ENCODE measurements at regions not wholly inside any gene's neighbourhood (a gene's known extent, or its start where the extent isn't known, plus 50 kb on each side); places are given as distances from the start of the nearest gene placed in this dataset.

DNA sequence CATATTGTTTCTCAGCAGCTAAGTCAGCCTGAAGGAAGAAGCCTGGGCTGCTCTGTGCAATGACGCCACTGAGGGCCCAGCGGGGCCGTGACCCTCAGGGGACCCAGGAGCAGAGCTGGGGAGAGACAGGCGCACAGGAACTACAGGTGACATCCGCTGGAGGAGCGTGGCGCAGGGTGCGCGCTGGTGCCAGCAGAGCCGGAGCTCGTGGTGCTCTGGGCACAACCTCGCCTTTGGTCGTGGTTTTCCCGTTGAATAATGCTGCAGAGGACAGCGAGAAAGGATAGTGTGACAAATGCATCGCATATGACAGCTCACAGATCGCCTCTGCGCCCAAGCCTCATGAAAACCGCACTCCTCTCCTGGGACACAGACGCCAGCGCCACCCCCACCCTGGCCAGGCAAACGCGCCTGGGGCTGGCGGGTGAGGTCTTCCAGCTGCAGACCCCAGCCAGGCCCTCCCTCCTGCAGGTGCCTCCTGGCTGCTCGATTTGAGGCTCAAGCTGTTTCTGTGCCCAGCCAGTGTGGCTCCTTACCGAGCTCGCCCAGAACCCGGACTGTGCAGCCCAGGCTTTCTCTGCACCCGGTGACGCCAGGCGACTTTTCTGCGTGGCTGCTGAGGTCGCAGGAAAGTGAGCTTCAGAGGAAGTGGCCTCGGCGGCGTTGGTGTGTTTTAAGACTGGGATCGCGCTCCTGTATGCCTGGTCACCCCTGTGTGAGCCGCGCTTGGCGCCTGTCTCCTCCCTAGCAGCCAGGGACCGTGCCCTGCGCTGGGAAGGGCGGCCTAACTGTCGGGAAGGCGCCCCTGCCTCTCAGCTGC lies 583.1 kb upstream of the HS6ST1 start:
- no peak for DNase-seq (ENCODE audit: low read depth)

DNA sequence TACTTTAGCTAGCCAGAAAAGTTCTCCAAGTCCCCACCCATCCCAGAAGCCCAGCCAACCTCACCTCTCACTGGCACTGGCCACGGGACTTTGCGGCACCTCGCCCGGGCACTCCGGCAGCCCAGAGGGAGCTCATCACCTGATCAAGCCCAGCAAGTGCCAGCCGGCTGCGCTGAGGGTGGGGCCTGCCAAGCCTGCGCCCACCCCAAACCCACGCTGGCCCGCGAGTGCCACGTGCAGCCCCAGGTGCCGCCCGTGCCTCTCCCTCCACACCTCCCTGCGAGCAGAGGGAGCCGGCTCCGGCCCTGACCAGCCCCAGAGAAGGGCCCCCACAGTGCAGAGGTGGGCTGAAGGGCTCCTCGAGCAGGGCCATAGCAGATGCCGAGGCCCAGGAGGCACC lies 585.0 kb upstream of the HS6ST1 start:
- no peak for DNase-seq (ENCODE audit: low read depth)

DNA sequence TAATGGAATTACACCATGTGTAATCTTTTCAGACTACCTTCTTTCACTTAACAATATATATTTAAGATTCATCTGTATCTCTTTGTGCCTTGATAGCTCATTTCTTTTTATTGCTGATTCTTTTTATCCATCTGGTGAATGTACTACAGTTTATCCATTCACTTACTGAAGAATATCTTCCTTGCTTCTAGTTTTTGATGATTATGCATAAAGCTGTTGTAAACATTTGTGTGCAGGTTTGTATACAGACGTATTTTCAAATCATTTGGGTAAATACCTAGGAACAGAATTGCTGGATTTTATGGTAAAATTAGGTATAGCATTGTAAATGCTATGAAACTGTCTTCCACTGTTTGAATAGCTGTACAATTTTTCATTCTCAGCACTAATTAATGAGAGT lies 592.6 kb upstream of the HS6ST1 start:
- no peak for DNase-seq (ENCODE audit: low read depth)

DNA sequence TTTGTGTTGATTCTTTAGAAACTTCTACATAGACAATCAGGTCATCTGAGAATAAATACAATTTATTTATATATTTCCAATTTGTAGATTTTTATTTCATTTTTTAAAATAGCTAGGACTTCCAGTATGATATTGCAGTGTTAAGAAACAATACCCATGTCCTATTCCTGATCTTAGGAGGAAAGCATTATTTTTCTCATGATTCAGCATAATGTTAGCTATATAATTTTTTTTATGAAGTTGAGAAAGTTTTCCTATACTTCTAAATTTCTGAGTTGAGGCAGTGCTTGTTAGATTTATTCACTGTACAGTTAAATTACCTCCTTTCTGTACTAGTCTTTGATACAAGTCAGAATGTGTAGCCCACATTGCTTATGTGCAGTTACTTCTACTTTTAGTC lies 595.7 kb upstream of the HS6ST1 start:
- DNase-seq (ENCODE audit: low read depth) = no peak

DNA sequence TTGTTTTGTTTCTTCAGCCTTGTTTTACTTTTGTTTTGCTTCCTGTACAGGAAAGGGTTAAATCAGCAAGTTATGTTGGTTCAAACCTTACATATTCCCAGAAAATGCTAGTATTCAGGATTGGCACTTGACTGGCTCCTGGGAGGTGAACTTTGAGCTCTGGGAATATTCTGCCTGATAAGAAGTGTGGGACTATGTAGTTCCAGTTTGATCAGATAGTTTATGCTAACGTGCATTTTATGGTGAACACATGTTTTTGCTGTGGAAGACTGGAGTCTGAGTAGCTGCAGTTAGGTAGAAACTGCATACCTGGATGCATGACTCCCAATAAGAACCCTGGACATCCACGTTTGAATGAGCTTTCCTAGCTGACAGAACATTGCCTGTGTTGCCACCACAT lies 603.1 kb upstream of the HS6ST1 start:
- no peak for DNase-seq (ENCODE audit: low read depth)

DNA sequence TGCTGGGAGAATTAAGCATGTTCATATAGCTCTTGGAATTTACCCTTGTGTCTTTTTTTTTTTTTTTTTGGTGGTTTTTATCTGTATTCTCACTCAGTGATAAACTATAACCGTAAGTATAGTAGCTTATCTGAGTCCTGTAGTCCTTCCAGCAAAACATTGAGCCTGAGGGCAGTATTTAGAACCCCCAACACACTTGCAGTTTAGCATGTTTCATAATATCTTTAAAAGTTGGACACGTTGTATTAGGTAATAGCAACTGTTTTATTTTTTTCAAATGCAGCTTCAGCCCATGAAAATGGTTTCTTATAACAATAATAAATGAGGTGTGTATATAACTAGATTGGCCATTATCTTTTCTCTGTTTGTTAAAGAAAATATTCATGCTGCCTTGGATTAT lies 603.5 kb upstream of the HS6ST1 start:
- no peak for DNase-seq (ENCODE audit: low read depth)

DNA sequence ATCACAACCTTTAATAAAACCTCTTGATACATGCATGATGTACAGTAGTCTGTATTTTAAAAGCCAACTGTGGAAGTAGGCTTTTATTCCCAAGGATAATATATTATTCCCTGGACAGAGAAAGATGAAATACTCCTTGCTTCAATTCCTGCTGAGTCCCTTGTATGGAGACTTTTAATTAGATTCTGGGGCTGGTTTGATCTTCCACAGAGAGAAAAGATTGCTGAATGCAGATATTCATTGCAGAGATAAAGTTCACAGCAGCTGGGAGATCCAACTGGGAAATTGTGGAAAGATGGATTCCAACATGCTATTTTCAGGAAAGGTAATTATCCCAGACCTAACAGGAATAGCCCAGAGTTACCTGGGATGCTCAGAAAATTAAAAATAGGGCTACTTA lies 607.0 kb upstream of the HS6ST1 start:
- no peak for DNase-seq (ENCODE audit: low read depth)

DNA sequence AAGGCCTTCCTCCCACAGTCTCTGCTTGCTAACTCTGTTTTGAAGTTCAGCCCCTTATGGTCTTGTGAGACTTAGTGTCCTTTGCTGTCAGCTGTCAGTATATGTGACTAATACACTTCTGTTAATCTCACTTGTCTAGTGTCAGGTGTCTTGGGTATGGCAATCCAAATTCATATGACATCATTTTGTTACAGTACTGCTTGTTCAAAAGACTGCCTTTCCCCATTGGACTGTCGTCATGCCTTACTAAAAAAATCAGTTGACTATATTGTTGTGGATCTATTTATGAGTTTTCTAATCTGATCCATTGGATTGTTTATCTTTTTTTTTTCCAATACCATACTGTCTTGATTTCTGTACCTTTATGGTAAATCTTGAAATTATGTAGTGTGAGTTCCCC lies 611.4 kb upstream of the HS6ST1 start:
- DNase-seq (ENCODE audit: low read depth) = no peak

DNA sequence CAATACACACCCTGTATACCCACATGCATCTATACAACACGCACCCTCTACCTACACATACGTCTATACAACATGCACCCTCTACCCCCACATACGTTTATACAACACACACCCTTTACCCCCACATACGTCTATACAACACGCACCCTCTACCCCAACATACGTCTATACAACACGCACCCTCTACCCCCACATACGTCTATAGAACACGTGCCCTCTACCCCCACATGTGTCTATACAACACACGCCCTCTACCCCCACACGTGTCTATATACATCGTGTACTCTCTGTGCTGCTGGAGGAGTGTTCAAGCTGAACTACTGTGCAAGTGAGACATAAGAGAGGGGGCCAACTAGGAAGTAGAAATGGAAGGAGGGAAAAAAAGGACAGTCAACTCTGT lies 621.7 kb upstream of the HS6ST1 start:
- no peak for DNase-seq (ENCODE audit: low read depth)

DNA sequence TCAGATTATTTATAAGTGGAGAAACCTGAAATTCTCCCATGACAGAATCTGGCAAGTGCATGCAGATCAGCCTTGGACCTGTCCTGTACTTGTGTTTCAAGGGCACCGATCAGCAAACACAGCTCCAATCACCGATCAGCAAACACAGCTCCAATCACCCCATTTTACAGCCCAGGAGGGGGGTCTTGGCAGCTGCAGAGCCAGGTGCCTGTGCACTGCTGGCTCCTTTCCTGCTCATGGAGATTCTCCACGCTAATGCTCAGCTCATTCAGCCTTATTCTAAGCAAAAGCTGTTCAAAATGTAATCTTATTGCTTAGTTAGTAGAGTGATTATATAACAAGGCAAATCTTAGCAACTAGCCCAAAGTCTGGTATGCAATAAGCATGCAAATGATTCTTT lies 623.1 kb upstream of the HS6ST1 start:
- DNase-seq (ENCODE audit: low read depth) = no peak

DNA sequence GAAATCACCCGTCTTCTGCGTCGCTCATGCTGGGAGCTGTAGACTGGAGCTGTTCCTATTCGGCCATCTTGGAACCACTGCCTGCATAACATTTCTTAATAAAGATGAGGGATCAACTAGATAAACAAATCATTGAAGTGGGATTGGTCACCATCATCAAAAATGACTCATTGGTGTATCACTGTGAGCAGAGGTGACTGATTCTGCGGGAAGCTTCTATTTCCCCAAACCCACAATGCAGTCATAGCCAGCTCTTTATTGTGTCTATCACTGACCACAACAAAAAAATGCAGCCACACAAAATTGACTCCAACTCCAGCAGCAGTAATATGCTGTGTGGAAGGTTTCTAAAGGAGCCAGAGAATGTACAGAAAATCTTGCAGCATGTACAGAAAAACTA lies 630.7 kb upstream of the HS6ST1 start:
- DNase-seq (ENCODE audit: low read depth) = no peak

DNA sequence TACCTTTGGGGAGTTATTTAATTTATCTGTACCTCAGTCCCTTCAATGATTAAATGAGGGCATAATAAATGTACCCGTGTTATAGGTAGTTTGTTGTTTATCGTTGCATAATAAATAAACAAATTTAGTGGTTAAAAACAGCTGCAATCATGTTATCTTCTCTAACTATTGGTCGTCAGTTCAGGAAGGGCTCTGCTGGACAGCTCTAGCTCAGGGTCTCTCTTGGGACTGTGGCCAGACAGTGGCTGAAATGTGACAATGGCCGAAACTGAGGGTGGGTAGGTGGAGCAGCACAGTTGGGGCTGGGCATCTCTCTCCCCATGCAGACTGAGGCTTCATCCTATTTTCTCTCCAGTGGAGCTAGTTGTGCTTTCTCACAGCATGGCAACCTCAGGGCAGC lies 632.1 kb upstream of the HS6ST1 start:
- DNase-seq (ENCODE audit: low read depth) = no peak

DNA sequence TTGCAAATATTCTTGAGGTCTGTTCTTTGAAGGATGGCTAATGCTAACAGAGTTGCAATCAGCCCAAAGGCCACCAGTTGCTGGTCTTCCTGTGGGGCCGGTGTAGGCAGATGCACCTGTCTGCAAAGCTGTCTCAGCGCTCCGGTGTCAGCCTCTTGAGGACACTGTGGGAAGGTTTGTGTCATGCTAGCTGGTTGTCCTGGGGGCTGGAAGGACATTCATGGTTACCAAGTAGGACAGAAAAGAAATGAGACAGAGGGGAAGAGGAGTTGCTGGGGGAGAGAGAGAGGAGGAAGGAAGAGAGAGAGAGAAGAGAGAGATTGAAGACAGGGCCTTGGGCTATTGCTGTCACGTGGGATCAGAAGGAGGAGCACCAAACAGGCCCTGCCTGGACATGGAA lies 639.6 kb upstream of the HS6ST1 start:
- no peak for DNase-seq (ENCODE audit: low read depth)

DNA sequence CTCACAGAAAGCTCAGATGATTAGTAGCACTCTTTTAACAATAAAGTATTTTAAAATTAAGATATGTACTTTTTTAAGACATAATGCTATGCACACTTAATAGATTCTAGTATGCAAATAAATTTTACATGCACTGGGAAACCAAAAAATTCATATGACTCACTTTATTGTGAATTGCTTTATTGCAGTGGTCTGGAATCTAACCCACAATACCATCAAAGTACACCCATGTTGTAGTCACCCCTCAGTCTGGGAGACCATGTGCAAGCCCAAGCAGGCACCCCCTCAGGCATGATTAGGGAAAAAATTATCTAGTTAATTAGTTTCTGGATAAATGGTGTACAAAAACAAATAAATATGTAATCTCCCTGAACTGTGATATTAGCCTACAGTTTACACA lies 649.0 kb upstream of the HS6ST1 start:
- DNase-seq (ENCODE audit: low read depth) = no peak

DNA sequence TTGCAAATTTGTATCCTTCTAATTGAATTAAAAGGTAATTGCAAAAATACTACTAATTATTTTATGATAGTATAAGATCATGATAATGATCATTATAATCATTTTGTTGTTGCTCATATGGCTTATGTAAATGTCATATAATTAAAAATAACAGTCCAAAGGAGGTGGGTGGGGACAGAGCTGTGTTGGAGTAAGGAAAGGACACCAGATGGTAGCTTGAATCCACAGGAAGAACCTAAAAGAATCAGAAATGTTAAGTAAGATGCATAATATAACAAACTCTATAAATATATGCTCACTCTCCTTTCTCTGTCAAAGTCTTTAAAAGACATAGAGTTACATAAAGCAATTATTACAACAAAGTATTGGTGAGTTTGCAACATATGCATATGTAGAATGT lies 650.7 kb upstream of the HS6ST1 start:
- no peak for DNase-seq (ENCODE audit: low read depth)

DNA sequence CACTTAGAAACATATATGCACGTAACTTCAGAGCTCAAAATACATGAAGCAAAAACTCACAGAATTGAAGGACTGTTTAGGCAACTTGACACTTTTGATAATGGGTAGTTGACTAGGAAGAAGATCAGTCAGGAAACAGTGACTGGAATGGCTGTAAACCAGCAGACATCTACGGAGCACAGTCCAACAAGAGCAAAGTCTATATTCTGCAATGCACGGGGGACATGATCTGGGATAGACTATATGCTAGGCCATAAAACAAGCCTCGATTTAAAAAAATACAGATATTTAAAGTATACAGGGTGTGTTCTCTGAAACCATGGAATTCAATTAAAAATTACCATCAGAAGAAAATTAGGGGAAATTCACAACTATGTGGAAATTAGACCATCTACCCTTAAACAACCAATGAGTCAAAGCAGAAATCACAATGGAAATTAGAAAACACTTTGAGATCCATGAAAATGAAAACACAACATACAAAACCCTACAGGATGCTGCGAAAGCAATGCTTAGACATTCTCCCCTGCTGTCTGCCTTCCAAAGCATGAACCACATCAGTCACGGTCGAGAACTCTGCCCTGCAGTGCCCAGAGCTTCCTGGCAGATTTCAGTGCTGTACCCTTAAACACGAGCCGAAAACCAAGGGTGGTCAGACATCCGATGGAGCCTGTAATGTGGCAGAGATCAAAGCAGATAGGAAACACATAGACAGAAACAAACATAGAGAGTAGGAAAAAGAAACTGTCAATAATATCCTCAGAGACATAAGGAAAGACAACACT lies 651.9 kb upstream of the HS6ST1 start:
- DNase-seq (ENCODE audit: low read depth) = no peak

DNA sequence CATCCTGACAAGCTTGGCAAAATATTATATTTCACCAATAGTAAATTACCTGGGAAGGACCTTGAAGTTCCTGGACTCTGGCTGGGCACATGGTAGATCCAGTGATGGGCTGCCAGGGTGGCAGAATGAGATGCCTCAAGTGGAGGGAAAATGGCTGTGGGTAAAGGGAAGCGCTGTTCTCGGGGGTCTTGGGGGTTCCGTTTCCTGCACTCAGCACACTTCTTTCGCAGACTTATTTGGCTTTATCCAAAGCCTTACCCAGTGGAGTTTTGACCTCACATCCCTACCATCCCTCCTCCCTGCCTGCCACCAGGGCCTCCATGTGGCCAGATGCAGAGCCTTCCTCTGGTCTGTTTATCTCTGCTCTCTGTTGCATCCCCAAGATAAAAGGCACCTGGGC lies 654.9 kb upstream of the HS6ST1 start:
- no peak for DNase-seq (ENCODE audit: low read depth)

DNA sequence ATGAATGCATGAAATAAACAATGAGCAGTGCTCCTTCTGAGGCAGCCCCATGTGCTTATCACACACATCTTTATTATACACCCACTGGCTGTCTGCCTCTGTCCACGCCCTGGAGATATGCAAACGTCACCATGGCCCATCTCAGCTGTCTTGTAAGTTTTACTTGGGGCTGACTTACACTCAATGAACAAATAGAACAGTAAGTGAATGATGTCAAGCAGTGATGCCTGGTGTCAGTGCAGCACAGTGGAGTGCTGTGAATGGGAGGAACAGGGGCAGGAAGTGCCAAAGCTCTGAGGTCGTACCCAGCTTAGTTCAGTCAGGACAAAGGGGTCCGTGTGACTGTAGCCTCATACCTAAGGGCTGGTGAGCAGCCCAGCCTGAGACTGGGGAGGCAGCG lies 659.5 kb upstream of the HS6ST1 start:
- no peak for DNase-seq (ENCODE audit: low read depth)

DNA sequence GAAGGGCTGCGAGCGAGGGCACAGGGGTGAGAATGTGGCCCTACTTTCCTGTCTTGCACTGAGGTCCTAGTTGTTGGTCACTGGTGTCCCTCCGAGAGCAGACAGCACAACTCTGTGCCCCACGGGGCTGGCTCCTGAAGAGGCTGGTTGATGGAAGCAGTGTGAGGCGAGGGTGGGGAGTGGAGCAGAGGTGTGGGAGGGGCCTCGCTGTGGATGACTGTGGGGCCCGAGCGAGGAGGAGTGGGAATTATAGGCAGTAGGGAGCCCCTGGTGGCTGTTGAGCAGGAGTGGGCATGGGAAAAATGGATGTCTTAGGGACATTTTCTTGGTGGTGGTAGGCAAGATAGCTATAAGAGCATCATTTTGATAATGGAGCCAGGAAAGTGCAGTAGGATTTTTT lies 660.5 kb upstream of the HS6ST1 start:
- no peak for DNase-seq (ENCODE audit: low read depth)

DNA sequence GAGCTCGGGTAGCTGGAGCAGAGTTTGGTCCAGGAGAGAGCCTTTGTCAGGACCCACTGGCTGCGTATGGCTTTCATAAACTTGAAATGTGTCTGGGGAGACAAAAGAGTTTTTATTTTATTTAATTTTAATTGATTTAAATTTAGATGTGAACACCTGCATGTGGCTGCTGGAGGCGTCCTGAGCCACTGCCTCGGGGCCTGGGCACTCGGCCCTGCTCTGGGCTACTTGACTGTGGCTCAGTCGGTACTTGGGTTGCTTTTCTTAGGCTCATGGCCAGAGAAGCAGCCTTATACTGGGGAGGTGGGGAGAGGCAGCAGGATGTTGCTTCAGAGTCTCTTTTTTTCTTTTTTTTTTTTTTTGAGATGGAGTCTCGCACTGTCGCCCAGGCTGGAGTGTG lies 661.8 kb upstream of the HS6ST1 start:
- no peak for DNase-seq (ENCODE audit: low read depth)

DNA sequence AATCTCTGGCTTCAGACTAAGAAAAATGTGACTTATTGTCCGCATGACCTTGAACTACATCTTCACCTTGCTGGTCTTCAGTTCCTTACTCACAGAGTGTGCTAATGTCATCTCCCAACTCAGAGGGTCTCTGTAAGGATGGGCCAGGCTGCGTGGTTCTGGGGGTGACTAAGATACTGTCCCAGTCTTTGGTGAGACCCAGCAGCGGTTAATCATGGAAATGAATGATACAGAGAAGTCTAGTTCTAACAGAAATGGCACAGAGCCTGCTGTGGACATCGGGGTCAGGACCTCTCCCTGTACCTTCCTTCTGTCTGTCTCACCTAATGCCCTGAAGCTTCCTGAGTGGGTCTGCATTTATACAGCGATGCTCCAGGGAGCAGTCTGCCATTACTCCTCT lies 662.7 kb upstream of the HS6ST1 start:
- no peak for DNase-seq (ENCODE audit: low read depth)

DNA sequence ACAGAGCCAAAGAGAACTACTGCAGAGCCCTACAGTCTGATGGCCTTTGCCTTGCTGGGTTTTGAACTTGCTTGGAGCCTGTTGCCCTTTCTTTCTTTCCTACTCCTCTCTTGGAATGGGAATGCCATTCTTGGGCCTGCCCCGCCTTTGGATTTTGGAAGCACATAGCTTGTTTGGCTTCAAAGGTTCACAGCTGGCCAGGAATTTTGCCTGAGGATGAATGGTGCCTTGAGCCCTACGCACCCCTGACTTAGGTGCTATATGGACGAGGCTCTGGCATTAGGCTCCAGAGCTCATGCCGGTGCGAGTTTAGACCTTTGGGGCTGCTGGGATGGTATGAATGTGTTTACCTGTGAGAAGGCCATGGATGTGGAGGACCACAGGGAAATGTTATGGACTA lies 663.3 kb upstream of the HS6ST1 start:
- DNase-seq (ENCODE audit: low read depth) = no peak

DNA sequence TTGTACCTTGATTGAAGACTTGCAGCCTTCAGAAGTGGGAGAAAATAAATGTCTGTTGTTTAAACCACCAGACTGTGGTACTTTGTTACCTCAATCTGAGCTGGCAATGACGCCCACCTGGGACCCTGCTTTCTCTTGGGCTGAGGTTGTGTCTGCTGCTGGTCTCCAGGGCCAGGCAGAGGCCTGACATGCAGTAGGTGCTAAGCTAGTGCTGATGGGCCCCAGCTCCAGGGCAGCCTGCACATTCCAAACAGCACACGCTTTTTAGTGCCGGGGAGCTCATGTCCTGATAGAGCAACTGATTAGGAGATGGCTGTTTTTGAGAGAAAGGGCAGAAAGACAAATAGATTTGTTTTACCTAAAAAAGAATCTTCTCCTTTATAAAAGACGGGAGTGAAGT lies 664.0 kb upstream of the HS6ST1 start:
- no peak for DNase-seq (ENCODE audit: low read depth)

DNA sequence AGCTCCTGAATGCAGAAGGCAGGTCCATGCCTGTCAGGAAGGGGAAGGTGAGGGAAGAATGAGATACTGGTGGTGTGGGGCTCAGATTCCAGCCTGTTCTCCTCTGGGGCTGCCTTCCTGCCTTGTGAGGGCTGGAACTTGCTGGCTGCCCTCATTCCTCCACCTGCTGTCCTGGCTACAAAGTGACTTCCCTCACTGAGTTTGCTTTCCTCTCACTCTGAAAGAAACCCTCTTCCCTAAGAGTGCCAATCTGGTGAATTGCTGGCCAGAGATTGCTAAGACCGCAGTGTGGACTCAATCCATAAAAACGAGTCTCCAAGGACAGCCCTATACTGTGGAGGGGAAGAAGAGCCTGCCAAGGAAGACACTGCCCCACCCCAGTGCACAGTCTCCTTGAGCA lies 664.4 kb upstream of the HS6ST1 start:
- DNase-seq (ENCODE audit: low read depth) = no peak
